GM12891 (cell line): ENCODE measurements at regions not wholly inside any gene's neighbourhood (a gene's known extent, or its start where the extent isn't known, plus 50 kb on each side); places are given as distances from the start of the nearest gene placed in this dataset.

ENCODE experiments used
- POLR2A ChIP-seq: IDR thresholded peaks from 2 replicates; pipeline ENCODE4 v1.6.1; 2011; ENCODE audit warnings: low read depth, low read length, control low read depth
- POLR2AphosphoS5 ChIP-seq: IDR thresholded peaks from 2 replicates; pipeline ENCODE4 v1.6.1; 2011; ENCODE audit warnings: low read depth, low read length, control low read depth
- SPI1 ChIP-seq: IDR thresholded peaks from 2 replicates; pipeline ENCODE4 v1.6.1; 2011; ENCODE audit warnings: low read depth, low read length, control low read depth
- TAF1 ChIP-seq: IDR thresholded peaks from 2 replicates; pipeline ENCODE4 v1.6.1; 2011; ENCODE audit warnings: low read depth, low read length, control low read depth

- TF ChIP-seq TAF1 (no peak), POLR2A (no peak), SPI1 (no peak), POLR2AphosphoS5 (no peak)
Measured at GRCh38 chr12:34311337-34311736, 289.0 kb downstream of the ALG10 start.
